Upper lobe of left lung (tissue), 6 donors: ENCODE measurements at regions not wholly inside any gene's neighbourhood (a gene's known extent, or its start where the extent isn't known, plus 50 kb on each side); places are given as distances from the start of the nearest gene placed in this dataset.

Experiments
- ATAC-seq, 2 donors: fragments of 200-7000 bp; cut with Tn5 transposase; one replicate each; pipeline ENCODE4 v1.9.1; 2022; ENCODE audit warnings: mild to moderate bottlenecking in 2 of 2, moderate library complexity in 2 of 2; ENCODE audit not compliant: low FRiP score in 2 of 2
- DNase-seq, 2 donors: peaks; one replicate each; pipeline ENCODE4 v3.0.0-alpha.2; 2019 to 2020
- H3K27ac ChIP-seq, 4 donors: fragments of 200-600 bp; sonication (generic); one replicate each; pipeline ENCODE4 v1.5.1; 2016 to 2019
- H3K27me3 ChIP-seq, 4 donors: fragments of 200-600 bp; sonication (generic); one replicate each; pipeline ENCODE4 v1.5.1; 2017 to 2019
- H3K36me3 ChIP-seq, 4 donors: fragments of 200-600 bp; sonication (generic); one replicate each; pipeline ENCODE4 v1.5.1; 2016 to 2019
- H3K4me1 ChIP-seq, 4 donors: fragments of 200-600 bp; sonication (generic); one replicate each; pipeline ENCODE4 v1.5.1; 2018 to 2019
- H3K4me3 ChIP-seq, 4 donors: fragments of 200-600 bp; sonication (generic); one replicate each; pipeline ENCODE4 v1.5.1; 2017 to 2019; ENCODE audit warnings: mild to moderate bottlenecking in 2 of 4, moderate library complexity in 1 of 4
- H3K9me3 ChIP-seq, 4 donors: fragments of 200-600 bp; sonication (generic); one replicate each; pipeline ENCODE4 v1.5.1; 2018 to 2019
- CTCF ChIP-seq, 6 experiments: fragments of 450-650 bp in 4 of 6; fragments of 200-600 bp in 2 of 6; sonication (generic) in 2 of 6; IDR thresholded peaks; one replicate each; pipeline ENCODE4 v1.5.1; 2016 to 2019; ENCODE audit warnings: antibody characterized with exemption in 6 of 6
- EP300 ChIP-seq, 4 donors: sonication (generic); formaldehyde crosslinking; IDR thresholded peaks; one replicate each; pipeline ENCODE4 v1.5.1; 2017; ENCODE audit warnings: antibody characterized with exemption in 4 of 4, control low read depth in 2 of 4
- POLR2A ChIP-seq, 4 donors: fragments of 450-650 bp; IDR thresholded peaks; one replicate each; pipeline ENCODE4 v1.5.1; 2016 to 2017; ENCODE audit warnings: antibody characterized with exemption in 4 of 4, mild to moderate bottlenecking in 2 of 4
- POLR2AphosphoS5 ChIP-seq, 2 donors: sonication (generic); formaldehyde crosslinking; IDR thresholded peaks; one replicate each; pipeline ENCODE4 v1.5.1; 2017; ENCODE audit warnings: antibody characterized with exemption in 2 of 2
- WGBS, 2 donors: methylation state at CpG; one replicate each; pipeline ENCODE4 v1.1.5; 2017 to 2018; 5-methylcytosine and 5-hydroxymethylcytosine counted together
- donor health status: DM: no; HTN: no; CAD: no; lungs with moderate emphysema.
- donor health status: DM: no; HTN: yes; CAD: no; lungs with severe emphysema.

DNA sequence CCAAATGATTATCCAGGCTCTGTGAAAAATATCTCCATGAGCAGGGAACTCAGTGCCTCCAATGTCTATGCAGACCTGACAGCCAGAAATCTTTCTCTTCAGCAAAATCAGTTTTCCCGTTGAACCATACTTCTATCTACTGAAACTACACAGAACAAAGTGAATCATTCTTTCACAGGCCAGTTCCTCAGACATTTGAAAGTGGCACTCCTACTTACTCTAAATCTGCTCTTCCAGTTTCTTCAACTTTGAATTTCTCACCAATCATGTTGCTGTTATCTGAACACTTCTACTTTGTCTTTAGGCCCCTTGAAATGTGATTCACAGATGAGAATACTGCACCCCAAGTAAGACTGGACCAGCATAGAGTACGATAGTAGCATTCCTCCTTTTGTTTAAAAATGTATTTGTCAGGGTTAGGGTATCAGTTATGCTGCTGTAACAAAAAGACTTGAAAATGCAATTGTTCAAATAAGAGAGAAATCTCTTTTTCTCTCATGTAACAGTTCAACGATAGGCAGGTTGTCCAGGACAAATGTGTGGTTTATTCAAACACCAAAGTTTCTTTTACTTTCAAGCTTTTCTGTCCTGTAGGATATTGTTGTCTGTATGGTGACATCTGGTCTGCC lies 210.6 kb upstream of the KLF3 start:
- WGBS, 2 donors, result 92% methylated on average over 3 of the region's 3 CpGs
- no peak for ATAC-seq

DNA sequence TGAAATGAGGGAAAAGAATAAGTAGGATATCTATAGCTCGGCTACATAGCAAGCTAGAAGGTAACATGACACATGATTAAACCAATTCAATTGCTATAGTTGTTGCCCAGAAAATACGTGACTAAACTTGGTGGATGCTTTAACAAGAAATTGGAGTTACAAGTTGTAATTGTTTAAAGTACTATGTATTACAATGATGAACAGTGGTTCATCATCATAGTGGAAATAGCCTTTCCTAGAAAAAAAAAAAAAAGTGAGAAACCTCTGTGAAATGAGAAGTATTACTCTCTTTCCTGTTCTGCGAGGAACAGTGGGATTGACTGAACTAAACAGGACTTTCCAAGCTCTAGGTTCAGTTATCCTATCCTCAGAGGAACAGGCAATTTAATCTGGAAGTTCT lies 209.7 kb upstream of the KLF3 start:
- Histone ChIP-seq H3K27me3 (no peaks in the 10 kb centered on the region), H3K4me3 (no peak overlapping the region), H3K4me1 (peaks cover 0 to 7% (median 1%) of the 10 kb centered on the region in 4 donors), H3K27ac (no peak overlapping the region), H3K9me3 (no peaks in the 10 kb centered on the region), H3K36me3 (no peaks in the 10 kb centered on the region)
- TF ChIP-seq EP300 (IDR thresholded peaks at IDR 0.05) (no peak), POLR2AphosphoS5 (IDR thresholded peaks at IDR 0.05) (no peak), POLR2A (IDR thresholded peaks at IDR 0.05) (no peak), CTCF (IDR thresholded peaks at IDR 0.05) (no peak)
- ATAC-seq (no peak), DNase-seq (no peak)
- WGBS, 2 donors, result 83 to 94% methylated on average over 3 of the region's 3 CpGs

More for the DNA sequence above, 210.6 kb upstream of the KLF3 start:
- Histone ChIP-seq H3K9me3 (no peaks in the 10 kb centered on the region), H3K4me1 (peaks cover 0 to 7% (median 1%) of the 10 kb centered on the region in 4 donors), H3K27me3 (no peaks in the 10 kb centered on the region), H3K36me3 (no peaks in the 10 kb centered on the region), H3K4me3 (no peak overlapping the region), H3K27ac (no peak overlapping the region)
- TF ChIP-seq CTCF (IDR thresholded peaks at IDR 0.05) (no peak), POLR2AphosphoS5 (IDR thresholded peaks at IDR 0.05) (no peak), POLR2A (IDR thresholded peaks at IDR 0.05) (no peak), EP300 (IDR thresholded peaks at IDR 0.05) (no peak)
- no peak for DNase-seq

GRCh38 chr4:38455092-38455862 lies 208.7 kb upstream of the KLF3 start:
- Histone ChIP-seq H3K4me3 (no peak overlapping the region), H3K27me3 (no peaks in the 10 kb centered on the region), H3K4me1 (peaks cover 0 to 3% (median 1%) of the 10 kb centered on the region in 4 donors), H3K27ac (no peak overlapping the region), H3K9me3 (no peaks in the 10 kb centered on the region), H3K36me3 (no peaks in the 10 kb centered on the region)
- no peak for ATAC-seq
- TF ChIP-seq POLR2AphosphoS5 (IDR thresholded peaks at IDR 0.05), result no peak
- no peak for TF ChIP-seq CTCF (IDR thresholded peaks at IDR 0.05)
- no peak for TF ChIP-seq POLR2A (IDR thresholded peaks at IDR 0.05)
- no peak for TF ChIP-seq EP300 (IDR thresholded peaks at IDR 0.05)
- no peak for DNase-seq
- 61% methylated on average over 7 of the region's 7 CpGs for WGBS, 2 donors

GRCh38 chr4:38456096-38456495 lies 207.9 kb upstream of the KLF3 start:
- DNase-seq (peak in 1 of 2 donors; percentile 19), ATAC-seq (no peak)
- no peaks in the 10 kb centered on the region for H3K27me3 ChIP-seq
- no peak overlapping the region for H3K4me3 ChIP-seq
- WGBS, 2 donors, result 100% methylated on average over 1 of the region's 1 CpG; no CpG with 5 or more reads in 1 of the 2 donors
- H3K36me3 ChIP-seq, result no peaks in the 10 kb centered on the region
- no peaks in the 10 kb centered on the region for H3K9me3 ChIP-seq
- peaks cover 0 to 3% (median 0%) of the 10 kb centered on the region in 4 donors for H3K4me1 ChIP-seq
- no peak overlapping the region for H3K27ac ChIP-seq
- TF ChIP-seq POLR2A (IDR thresholded peaks at IDR 0.05), result no peak
- no peak for TF ChIP-seq EP300 (IDR thresholded peaks at IDR 0.05)
- no peak for TF ChIP-seq CTCF (IDR thresholded peaks at IDR 0.05)
- no peak for TF ChIP-seq POLR2AphosphoS5 (IDR thresholded peaks at IDR 0.05)
